ENCODE measurements at regions not wholly inside any gene's neighbourhood (a gene's known extent, or its start where the extent isn't known, plus 50 kb on each side); places are given as distances from the start of the nearest gene placed in this dataset.

DNA sequence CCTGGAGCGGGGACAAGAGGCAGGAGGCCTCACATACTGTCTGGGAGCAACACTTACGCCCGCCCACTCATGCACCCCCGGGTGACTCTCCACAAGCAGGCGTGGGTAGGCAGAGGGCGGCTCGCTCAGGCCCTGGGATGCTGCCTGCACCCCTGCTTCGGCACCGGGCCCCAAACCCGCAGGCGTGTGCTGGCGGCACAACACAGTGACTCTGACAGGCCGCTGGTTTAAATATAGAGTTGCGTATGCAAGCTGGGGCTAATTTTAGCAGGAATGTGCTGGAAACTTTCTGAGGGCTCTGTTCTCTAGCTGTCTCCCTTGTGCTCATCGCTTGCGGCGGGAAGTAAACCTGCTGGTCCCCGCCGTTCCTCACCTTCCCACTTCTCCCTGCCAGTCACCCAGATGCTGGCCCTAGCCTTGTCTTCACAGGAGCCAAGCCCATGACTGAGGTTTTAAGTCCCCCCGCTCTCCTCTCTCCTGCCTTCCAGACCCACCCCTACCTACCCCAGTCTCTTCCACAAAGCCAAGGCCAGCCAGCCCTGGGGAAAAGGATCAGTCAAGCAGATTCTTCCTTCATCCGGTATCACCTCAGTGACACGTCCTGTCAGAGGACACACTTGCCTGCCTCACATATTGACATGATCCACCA is 94.5 kb upstream of the FOXP4 start:
- DNase-seq, result no peak

DNA sequence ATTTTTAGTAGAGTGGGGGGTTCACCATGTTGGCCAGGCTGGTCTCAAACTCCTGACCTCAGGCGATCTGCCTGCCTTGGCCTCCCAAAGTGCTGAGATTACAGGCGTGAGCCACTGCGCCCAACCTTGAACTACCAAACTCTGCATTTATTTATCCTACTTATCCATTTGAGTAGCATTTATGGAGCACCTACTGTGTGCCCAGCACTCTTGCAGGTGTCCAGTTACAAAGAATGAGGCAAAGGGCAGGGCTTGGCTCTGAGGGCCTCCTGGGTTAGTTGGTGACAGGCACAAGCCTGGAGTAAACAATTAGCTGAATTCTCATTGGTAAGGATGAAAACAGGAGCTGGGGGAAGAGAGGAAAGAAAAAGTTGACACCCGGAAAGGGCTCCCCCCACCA is 93.4 kb upstream of the FOXP4 start:
- DNase-seq, result no peak

DNA sequence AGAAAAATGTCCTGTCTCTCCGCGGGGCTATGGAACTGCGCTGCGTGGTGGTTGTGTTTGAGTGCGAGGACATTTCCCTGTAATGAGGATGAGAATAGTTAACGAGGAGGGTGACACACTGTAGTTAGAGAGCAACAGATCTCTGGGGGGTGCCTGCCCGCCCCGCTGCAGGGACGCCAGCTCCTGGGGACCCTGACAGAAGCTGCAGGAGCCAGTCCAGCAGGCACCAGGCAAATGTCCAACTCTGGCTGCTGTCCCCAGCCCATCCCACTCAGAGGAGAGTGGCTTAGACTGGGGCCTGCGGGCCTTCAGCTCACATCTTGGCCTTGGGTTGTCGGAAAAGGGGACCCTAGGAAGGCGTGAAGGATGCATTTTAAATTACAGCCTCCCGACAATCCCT is 92.9 kb upstream of the FOXP4 start:
- DNase-seq, result no peak

DNA sequence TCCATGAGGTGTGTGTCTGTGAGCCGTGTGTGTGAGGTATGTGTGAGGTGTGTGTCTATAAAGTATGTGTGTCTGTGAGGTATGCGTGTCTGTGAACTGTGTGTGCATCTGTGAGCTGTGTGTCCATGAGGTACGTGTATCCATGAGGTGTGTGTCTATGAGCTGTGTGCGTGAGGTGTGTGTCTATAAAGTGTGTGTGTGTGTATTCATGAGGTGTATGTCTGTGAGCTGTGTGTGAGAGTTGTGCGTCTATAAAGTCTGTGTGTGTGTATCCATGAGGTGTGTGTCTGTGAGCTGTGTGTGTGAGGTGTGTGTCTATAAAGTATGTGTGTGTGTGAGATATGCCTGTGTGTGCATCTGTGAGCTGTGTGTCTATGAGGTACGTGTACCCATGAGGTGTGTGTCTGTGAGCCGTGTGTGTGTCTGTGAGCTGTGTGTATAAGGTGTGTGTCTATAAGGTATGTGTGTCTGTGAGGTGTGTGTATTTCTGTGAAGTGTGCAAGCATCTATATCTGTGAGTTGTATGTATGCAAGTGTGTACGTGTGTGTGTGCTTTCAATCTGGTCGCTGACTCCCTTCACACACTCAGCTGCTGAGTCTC is 91.9 kb upstream of the FOXP4 start:
- DNase-seq, result no peak

DNA sequence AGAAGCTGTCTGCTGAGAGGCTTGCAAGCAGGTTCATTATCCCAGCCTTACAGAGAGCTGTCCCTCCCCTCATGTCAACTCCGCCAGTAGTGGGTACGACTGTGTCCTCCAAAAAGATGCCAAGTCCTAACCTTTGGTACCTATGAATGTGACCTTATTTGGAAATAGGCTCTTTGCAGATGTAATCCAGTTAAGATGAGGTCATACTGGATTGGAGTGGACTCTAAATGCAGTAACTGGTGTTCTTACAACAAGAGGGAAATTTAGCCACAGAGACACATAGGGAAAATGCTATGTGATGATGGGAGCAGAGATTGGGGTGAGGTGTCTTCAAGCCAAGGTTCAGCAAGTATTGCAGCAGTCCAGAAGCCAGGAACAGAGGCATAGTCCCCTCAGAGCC is 90.8 kb upstream of the FOXP4 start:
- no peak for DNase-seq

DNA sequence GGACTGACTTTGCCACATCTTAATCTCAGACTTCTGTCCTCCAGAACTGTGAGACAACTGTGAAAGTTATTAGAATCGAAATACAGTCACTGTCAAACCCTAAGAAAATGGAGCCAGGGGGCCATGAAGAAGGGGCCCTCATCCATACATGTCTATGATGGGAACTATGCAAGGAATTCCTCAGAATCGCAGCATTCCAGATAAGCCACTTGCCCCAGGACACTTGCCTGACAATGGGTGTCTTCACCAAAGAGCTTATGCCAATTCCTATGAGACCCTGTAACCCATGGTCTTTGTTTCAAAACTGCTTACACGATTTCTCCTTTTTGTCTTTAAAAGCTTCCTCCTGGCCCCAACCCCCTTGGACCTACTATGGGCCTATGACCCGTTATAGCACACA is 90.4 kb upstream of the FOXP4 start:
- no peak for DNase-seq

DNA sequence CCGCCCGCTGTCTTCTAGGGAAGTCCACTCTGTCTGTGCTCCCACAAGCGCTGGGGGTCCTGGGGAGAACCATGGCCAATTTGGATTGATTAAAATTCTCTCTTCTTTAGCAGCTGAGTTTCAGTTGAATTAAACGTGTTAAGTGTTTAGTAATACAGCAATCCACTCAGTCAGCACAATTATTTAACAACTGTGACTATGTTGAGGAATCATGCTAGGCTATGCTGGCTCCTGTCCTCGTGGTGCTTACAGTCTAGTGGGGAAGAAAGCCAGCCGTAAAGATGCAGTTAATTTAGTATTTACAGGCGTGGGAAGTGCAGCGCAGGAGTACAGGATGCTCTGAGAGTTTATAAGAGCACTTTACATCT is 88.9 kb upstream of the FOXP4 start:
- no peak for DNase-seq

DNA sequence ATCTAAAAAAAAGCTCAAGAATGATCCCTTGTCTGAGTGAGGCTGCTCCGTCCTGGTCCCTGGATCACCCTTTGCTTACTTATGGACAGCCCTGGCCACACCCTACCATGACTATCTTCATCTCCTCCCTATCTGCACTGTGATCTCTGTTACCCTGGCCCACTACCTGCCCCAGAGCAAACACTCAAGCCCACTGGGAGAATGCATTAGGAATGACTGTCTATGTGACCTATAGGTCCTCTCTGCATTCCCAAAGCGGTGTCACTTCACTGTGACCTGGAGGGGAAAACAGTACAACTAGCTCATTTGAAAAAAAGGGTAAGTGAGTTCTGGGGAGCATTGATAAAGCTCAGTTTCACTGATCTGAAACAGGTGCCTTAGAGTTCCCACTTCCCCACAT is 86.4 kb upstream of the FOXP4 start:
- no peak for DNase-seq

DNA sequence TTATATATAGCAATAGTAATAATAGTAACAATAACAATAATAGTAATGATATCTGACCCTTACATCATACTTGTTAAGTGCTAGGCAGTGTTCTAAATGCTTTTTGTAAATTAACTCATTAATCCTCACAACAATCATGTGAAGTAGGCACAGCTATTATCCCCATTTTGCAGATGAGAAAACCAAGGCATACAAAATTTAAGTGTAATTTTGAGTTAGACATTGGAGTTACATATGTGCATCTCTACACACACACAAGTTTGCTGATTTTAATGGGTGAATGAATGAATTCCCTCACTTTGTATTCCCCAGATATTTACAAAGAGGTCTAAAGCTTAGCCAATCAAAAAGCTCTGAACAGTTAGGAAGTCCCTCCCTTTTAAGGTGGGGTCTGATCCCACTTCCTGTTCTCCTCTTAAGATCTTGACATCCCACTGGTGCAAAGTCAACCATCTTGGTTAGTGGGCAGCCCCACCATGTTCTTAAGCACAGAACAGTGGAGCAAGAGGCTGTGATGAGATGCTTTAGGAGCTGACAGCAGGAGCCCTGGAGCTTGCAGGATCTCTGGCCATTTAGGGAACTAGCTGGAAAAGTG is 85.3 kb upstream of the FOXP4 start:
- DNase-seq, result no peak

DNA sequence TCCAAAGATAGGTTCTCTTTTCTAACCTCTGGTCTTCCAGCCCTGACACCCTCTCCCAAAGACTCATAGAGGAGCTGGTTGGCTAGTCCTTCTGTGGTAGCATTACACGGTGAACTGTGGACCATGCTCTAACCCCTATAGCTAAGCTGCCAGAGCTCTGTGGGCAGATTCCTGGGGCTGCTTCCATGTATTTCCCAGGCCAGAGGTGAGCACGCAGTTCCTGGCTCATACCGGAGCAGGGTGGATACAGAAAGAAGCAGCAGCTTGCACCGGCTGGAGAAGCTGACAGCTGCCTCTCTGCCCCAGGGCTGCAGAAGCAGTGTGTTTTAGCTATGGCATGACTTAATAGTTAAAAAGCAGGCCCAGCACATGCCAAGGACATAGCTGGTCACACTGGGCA is 84.1 kb upstream of the FOXP4 start:
- no peak for DNase-seq

DNA sequence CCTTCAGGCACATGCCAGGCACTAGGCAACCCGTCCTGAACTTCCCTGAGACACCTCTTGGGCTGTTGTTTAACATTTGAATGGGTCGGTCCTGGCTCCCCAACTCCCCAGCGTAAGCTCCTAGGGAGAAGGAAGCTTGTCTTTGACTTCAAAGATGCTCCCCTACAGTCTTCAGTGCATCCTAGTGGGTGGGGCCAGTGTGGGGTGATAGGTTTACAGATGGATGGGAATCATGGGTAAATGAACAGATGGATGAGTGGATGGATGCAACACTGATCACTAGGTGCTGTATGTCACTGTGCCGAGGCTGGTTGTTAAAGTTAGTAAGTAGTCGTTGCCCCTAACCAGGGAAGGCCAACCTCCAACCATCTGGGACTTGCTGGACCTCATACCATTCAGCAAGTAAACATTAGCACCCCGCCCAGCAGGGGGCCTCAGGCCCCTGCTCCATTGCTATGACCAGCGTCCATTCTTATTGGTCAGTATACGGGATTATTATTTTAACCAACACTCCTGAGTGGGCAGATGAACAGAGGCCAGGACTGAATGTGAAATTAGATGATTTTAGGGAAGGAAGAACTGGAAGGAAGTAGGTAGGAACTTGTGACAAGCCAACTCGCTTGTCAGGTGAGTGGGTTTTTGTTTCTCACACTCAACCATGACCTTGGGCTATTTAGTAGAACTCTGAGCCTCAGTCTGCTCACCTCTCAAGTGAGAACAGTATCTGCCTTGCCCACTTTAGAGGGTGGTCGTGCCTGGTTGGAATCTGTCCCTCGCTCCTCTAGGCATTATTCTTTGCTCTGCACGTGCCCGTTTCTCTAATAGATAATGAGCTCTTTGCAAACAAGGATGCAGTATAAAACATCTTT is 82.9 kb upstream of the FOXP4 start:
- DNase-seq, result no peak

DNA sequence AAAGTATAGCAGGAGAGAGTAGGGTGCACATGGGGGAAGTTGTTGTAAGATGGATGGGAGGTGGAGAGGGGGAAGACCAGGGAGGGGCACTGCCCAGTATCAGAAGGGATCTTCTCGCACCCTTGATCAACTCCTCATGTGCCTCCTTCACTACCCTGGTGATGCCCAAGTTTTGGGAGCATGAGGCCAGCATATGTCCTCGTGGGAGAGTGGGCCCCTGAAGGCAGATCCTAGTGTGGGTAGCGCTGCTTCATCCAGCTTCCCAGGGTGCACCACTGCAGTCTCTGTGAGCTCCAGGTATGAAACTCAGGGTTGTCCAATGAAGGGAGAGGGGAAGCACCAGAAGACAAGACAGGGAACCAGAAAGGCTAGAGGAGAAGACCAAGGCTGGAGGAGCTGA is 82.2 kb upstream of the FOXP4 start:
- DNase-seq, result no peak

DNA sequence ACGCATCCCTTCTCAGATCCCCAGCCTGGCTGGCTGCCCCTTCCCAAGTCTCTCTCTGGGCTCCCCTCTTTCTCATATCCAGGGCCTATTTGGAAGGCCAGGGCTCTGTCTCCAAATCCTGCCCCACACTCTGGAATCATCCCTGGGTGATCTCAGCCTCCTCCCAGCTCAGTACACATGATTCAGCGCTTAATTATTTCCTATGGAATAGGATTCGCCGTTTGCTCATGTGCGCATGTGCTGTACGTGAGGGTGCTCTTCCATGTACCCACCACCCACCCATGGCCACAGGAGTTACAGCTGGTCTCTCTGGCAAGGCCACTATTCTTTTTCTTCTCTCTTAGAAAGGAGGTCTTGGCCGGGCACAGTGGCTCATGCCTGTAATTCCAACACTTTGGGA is 81.7 kb upstream of the FOXP4 start:
- DNase-seq, result no peak

DNA sequence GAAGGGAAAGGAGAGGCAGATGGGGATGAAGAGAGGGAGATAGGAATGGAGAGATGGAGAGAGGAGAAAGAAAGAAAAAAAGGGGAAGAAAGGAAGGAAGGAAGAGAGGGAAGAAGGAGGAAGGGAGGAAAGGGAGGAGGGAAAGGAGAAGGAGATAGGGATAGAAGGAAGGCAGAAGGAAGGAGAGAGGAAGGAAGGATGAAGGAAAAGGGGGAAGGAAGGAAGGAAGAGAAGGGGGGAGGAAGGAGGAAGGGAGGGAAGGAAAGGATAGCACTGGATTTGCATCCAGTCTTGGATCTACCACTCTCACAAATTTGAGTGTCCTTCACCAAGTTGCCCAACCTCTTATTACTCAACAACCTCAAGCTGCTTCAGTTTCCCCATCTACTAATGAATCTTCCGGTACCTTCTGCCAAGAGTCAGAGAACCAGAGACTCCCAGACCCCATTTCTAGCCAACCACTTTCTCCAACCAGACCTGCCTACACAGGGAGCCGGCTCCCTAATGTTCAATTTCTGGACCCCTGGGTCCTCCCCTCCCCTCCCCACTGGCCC is 79.7 kb upstream of the FOXP4 start:
- DNase-seq, result no peak

DNA sequence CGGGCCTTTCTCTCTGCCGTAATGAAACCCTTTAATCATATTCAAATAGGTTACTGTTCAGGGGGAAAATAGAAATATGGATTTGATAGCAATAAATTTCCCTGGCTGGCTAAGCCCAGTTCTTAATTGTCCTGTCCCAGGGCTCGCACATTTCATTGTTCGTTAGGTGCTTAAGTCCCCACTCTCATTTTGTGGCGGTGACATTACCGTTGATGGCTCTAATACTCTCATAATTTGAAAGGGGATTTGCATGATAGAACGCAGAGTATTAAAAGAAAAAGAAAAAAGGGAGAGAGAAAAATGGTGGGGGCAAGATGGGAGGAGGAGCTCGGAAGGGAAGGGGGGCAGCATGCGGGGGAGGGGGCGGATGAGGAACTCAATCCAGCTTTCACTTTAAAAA is 79.1 kb upstream of the FOXP4 start:
- DNase-seq, result no peak

DNA sequence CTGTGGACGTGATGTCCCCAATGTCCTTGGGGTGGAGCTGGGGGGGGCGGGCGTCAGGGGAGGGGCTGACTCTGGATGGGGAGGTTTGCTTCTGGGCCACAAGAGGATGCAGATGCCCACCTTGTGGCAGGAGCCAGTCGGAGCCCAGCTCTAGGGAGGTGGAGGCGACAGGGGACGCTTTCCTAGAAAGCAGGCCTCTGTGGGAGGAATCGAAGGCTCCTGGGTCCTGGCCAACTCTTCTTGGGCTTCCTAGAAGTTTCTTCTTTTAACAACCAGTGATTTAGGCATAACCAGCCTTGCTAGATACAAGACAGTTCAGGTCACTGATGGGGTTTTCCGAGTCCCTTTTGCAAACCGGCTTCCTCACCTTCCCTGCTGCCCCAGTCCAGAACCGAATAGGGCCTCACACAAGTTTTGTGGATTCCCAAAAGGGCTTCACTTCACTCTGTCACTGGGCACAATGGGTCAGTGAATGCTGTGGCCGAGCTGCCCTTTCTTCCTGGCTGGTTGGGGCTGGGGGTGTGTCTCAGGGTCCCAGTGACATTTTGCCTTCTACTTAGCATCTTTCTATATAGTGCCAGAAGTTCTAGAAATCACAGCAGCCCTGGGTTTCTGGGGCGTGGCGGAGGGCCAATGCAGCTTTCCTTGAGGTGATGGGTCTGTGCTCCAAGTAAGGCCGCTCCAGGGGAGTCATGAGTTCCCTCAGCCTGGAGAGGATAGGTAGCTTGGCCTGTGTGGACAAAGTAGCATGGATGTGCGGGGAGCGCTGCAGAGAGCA is 78.4 kb upstream of the FOXP4 start:
- no peak for DNase-seq

DNA sequence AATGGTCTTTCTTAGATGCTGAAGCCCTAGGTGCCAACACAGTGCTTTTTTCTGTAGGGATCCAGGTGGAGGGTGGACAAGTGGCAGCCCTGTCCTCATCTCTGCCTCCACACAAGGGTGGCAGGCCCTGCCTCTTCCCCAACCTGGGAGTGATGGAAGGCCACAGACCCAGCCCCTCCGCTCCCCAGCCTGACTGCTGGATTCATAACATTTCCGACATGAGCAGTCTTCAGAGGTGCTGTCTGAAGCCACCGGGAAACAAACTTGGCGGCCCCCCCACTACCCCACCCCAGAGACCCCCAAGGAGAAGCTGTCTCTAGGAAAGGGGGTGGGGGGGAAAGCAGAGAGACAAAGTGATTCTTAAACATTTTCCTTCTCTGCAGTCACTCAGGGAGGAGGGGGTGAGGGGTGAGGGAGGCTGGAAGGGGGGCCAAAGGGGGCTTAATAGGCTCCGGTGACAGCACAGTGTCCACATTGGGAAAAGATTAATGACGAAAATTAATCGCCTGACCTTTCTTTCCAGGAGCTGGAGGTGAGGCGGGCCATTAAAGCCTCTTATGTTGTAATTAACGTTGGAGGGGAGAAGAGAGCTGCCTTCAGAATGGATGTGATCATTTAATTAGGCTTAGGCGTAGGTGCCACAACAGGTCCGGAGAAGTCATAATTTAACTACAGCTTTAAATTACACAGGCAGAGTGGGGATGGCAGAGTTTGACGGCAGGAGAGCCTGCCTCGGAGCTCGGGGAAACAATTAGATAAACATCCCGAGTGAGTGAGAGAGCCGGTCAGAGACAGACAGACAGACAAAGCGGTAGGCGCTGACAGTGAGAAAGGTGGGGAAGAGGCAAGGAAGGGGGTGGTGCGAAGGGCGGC is 76.8 kb upstream of the FOXP4 start:
- no peak for DNase-seq

DNA sequence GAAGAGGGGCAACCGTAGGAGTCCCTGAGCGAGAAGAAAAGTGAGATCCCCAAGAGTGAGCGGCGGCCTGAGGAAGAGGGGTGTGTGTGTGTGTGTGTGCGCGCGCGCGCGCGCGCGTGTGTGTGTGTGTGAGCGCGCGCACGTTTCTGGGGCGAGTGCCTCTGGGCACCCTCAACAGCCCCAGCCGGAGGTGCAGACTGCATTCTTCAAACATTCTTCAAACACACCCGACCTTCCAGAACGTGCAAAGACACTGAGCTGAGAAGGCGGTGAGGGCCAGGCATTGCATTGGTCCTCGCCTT is 76.2 kb upstream of the FOXP4 start:
- no peak for DNase-seq

DNA sequence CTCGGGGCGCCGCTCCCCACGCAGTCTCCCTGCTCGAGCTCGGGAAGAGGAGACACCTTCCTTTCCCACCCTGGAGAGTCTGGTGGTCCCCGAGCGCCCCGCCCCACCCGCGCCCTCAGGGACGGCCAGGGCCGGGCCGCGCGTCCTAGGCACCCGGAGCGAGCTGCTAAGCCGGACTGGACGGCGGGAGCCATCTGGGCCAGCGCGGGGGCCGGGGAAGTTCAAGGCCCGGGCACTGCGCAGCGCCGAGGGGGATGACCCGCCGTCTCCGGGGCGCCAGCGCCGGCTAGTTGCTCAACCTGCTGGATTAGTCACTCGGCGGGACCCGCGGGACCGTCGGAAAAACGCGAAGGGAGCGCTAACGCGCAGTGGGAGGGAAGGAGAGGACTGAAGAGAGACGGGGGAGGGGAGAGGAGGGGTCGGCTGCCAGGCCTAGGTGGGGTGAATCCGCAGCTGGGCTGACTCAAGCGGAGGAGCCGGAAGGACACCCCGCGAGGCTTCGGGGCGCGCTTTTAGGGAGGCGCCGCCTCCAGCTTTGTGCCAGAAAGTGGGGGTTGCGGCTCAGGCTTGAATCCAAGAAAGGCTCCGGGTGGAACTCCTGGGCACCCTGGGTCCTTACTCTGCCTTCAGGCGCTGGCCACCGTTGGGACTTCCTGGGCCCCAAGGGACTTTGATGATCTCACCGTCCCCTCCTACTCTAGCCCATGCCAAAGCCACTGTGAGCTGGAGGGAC is 75.7 kb upstream of the FOXP4 start:
- no peak for DNase-seq

DNA sequence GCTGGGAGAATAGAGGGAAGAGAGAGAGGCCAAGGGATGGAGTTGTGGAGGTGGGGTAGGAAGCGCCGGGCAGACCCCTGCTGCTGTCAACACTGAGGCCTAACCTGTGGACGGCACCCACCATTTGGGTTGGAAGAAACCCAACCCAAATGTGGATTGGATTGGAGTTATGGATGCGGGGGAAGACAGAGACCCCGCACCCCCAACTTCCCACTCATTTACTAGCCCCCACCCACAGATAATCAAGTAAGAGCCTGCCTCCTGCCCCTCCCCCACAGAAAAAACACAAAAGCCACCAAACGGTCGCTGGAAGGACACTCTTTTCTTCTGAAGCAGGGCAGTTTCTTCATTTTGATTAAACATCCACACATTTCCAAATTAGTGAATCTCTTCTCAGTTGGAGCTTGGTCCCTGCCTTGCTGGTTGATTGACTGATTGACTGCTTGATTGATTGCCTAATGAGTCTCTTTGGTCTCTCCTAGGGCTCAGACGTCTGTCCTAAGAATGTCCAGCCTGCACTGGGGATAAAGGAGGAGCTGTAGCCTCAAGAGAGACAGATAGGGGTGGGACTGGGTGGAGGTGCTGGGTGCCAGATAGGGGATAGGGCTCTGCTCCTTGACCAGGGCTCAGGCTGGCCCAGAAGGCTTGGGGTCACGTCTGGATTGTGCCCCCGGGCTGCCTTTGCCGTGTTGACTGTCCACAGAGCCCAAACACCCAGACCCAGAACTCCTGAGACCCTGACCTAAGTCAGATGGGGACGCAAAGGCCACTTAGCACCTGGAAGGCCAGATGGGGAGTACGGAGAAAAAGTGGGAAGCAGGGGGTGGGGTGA is 74.9 kb upstream of the FOXP4 start:
- no peak for DNase-seq

All from activated CD4-positive, CD25-positive, alpha-beta regulatory T cell (primary cell).